GM19463 (cell line): ENCODE measurements at regions not wholly inside any gene's neighbourhood (a gene's known extent, or its start where the extent isn't known, plus 50 kb on each side); places are given as distances from the start of the nearest gene placed in this dataset.
"Not testable (repeated sequence)": the region's sequence is repeated elsewhere in the genome, so short reads cannot be mapped to it uniquely, and the experiment has no call there.

Source experiments
- ATAC-seq: cut with Tn5 transposase; IDR thresholded peaks from one replicate; pipeline ENCODE4 v1.9.1; 2021; ENCODE audit warnings: mild to moderate bottlenecking, moderate library complexity; ENCODE audit not compliant: unreplicated experiment

- no peak for ATAC-seq
Measured at GRCh38 chr11:81222491-81222890, 1511.2 kb downstream of the FAM181B start.

DNA sequence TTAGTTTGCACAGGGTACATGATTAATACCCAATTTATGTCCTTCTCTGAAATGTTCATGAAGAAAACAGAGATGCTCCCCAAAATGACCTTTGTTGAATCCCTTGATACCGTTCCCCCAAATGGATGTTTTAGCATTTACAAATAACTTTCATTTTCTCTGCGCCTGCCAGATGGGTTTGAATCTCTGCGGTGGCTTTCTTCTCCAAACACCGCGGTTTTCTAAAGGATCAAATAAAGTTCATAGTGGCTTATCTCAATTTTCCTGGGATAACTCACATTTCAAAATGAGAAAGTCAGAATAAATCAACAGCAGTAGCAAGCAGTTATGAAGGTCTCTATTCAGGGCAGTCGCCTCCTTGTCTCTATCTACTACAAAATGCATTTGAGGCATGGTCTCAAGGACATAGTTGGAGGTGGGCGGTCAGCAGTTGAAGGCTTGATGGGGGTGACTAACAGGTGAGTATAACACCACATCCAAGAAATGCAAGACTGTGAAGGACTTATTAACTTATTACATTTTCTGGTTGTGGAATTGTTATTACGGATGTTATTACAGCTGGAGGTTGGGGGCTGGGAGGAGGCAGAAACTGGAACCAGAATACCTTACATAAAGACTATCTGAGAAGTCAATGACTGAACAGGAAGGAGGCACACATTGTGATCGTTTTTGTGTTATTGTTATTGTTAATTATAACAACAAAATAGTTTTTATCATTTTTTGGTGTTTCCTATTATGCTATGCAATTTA is 1513.3 kb downstream of the FAM181B start:
- ATAC-seq = no peak

DNA sequence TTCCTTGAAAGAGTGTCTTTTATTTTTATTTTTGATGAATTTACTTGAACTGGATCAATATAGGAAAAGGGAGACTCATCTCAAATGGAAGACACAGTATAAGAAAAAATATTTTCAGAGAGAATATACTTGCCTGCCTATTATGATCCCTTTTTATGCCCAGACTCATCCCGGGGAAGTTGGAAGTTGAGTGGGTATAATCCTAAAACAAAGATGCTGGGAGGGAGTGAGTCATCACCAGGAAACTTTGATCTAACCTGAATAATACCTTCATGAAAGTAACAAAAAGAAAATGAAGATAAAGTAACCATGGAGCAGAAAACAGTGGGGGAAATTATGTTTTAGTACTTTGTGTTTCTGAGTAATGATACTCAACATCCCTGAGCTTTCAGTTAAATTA is 1514.0 kb downstream of the FAM181B start:
- no peak for ATAC-seq

DNA sequence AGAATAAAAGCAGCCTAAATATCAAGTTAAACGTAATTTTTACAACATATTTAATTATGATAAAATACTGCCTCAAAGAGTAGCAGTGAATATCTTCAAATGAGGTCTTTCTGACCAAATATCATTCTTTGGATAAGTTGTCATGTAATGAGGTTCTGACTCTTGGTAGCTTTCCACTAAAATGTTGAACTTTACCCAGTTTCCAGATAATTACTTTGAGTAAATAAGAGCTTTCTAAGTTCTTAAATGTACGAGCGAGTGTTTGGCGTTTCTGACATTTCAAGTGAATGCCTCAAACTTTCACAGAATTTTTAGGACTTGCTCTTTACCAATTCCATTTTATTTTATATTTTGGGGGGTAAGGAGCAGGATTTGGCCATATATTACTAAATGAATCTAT is 1515.2 kb downstream of the FAM181B start:
- no peak for ATAC-seq

DNA sequence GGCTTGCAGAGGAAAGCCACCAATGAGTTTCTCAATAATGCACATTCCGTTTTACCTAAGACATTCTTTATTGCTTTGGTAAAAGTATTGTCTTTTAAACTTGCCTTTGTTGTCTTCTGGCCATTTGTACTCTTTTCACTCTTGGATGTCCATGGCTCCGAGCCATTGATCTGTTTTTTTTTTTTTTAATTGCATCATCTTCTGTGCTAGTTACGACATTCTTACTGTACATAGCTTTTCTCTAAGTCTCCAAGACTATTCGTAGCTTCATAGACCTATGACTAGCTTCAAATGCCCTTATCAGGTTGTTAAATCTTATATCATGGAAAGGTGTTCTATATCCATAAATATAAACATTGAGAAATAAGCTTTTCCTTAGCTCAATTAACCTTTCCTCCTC is 1522.6 kb downstream of the FAM181B start:
- no peak for ATAC-seq

DNA sequence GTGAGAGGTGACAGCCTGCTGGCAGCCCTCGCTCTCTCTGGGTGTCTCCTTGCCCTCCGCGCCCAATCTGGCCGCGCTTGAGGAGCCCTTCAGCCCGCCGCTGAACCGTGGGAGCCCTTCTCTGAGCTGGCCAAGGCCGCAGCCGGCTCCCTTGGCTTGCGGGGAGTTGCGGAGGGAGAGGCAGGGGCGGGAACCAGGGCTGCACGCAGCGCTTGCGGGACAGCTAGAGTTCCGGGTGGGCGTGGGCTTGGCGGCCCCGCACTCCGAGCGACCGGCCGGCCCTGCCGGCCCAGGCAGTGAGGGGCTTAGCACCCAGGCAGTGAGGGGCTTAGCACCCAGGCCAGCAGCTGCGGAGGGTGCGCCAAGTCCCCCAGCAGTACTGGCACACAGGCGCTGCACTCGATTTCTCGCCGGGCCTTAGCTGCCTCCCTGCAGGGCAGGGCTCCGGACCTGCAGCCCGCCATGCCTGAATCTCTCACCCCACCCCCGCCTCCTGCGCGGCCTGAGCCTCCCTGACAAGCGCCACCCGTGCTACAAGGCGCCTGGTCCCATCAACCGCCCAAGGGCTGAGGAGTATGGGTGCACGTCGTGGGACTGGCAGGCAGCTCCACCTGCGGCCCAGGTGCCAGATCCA is 1526.1 kb downstream of the FAM181B start:
- ATAC-seq = no peak

GRCh38 chr11:81203876-81204275 is 1529.8 kb downstream of the FAM181B start:
- ATAC-seq = no peak

DNA sequence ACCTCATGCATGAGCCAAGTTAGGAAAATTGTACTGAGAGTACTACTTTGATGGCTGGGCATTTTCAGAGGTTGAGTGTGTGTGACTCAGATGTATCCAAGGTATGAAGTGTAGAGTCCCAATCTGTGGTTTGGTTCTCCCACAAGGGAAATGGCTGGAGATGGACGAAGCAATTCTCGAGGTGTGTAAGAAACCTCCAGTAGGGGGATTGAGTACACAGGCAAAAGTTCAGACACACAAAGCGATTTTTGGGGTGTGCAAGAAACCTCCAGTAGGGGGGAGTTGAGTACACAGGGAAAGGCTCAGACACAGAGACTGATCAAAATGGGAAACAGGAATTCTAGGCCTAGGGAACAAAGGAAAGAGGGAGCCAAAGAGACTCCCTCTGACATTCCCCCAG is 1536.3 kb downstream of the FAM181B start:
- ATAC-seq = no peak

DNA sequence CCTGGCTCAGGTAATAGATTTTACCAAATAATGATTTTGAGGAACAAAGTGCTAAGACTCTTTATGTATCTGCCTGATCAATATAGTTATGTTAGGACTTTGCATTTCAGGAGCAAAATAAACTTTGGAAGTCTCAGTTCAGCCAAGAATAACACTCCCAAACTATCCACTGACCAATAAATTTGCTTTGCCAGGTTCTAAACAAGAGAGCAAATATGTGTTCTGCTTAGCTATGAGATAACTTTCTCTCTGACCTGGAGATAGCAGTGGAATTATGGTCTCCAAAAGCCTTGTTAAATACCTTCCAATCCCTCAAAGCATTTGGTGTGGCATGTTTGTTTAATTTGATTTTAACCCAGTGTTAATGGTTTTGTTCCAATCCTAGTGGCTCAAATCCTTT is 1541.1 kb downstream of the FAM181B start:
- ATAC-seq = no peak

GRCh38 chr11:81190546-81190945 is 1543.1 kb downstream of the FAM181B start:
- no peak for ATAC-seq

DNA sequence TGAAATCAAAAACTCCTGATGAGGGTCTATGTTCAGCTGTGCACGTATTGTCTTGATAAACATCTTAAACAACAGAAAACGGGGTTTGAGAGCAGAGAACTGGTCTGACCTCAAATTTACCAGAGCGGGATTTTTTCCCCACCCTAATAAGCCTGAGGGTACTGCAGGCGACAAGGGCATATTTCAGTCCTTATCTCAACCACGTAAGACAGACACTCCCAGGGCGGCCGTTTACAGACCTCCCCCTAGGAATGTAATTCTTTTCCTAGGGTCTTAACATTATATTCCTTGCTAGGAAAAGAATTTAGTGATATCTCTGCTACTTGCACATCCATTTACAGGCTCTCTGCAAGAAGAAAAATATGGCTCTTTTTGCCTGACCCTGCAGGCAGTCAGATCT is 1546.6 kb downstream of the FAM181B start:
- not testable (repeated sequence) for ATAC-seq

DNA sequence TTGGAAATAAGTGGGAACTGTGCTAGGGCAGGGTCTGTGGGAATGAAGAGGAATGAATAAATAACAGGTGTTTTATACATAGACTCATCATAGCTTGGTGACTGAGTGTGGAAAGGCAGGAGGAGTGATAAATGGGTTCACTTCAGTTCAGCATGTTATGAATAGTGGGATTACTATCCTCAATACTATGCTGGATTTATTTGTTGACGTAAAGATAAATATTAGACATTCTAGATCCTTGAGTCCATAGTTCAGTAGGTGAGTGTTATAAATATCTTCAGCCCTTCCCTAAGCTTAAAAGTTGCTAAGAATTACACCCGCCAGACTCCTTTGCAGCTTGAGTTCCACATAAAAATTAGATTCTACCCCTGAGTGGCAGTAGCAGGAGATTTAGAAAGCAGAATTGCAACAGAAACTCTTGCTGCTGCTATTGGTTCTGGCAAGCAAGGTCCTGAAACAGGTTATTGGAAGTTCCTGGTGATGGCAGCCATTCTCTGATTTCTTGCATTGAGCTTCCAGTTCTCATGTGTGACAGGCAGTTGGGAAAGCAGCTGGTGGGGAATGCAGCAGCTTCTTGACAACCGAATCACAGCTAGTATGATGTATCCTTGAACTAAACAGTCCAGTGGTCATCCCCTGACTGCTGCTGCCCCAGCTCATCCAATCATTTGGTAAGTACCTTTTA is 1558.9 kb downstream of the FAM181B start:
- ATAC-seq = no peak

DNA sequence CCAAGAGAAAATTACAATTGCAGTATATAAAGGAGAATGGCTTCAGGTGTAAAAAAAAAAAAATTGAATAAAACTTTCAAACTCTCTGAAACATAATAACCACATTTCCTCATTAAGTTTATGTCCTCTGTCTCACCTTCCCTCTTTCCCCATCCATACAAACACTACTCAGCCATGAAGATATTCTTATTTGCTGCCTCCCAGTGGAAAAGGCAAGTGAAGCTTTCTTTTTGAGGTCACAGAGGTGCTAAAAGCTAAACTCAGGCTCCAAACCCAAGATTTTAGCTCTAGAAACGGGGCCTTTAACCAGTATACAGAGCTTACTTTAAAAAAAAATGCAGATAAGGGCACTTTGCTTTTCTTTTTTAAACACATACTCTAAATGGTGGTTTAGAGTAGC is 1568.5 kb downstream of the FAM181B start:
- ATAC-seq = no peak

DNA sequence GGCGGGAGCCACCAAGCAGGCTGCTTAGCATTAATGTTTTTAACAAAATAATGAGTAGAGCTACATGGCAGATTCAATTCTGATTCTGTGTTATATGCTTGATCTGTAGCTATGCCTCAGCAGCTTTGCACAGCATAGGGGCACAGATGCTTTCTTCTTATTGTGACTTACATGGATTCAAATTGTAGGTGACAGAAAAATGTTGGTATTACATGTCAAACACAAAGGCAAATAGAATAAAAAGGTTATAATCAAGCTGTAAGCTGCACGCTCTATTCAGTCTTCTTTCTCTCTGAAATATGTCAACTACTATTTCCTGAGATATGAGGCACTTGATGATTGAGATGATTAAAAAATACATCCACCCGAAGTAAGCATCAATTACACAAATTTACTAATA is 1573.8 kb downstream of the FAM181B start:
- no peak for ATAC-seq

DNA sequence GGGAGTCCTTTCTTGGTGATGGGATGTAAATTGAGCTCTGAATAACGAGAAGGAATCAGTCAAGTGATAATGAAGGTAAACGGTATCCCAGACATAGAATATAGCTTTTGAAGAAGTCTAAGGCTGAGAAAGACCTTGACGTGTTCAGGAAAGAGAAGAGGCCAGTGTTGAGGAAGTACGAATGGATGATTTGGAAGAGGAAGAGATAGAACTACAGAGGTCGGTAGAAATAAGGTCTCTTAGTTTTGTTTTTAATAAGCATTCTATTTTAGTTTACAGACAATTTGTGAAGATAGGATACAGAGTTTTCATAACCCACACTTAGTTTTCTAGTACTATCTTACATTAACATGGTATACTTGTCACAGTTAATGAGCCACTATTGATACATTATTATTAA is 1598.1 kb downstream of the FAM181B start:
- ATAC-seq = no peak

GRCh38 chr11:81129618-81130017 is 1604.0 kb downstream of the FAM181B start:
- no peak for ATAC-seq

DNA sequence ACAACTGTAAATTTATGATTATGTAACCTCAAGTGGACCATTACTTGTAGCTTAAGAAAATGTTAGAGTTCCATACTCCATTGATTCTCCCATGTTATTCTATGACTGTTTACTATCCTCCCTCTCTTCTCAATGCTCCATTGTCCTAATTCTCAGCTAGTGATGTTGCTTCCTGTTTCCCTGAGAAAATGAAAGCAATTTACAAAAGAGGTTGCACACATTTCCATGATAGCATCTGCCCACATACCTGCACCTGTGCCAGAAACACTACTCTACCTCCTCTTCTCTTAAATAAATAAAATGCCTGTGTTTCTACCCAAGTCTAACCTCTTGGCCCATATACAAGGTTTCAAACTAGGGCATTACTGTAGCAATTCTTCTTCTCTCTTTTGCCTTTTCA is 1620.9 kb downstream of the FAM181B start:
- no peak for ATAC-seq

- no peak for ATAC-seq
Measured at GRCh38 chr11:81104051-81104450, 1629.6 kb downstream of the FAM181B start.

- ATAC-seq = no peak
Measured at GRCh38 chr11:81098471-81098870, 1635.2 kb downstream of the FAM181B start.

- ATAC-seq = no peak
Measured at GRCh38 chr11:81092522-81092921, 1641.1 kb downstream of the FAM181B start.

- ATAC-seq = no peak
Measured at GRCh38 chr11:81089242-81089641, 1644.4 kb downstream of the FAM181B start.

GRCh38 chr11:81080476-81080875 is 1639.6 kb upstream of the TENM4 start:
- no peak for ATAC-seq
